WERI-Rb-1 (cell line): ENCODE measurements at regions not wholly inside any gene's neighbourhood (a gene's known extent, or its start where the extent isn't known, plus 50 kb on each side); places are given as distances from the start of the nearest gene placed in this dataset.

Experiments used
- DNase-seq: peaks from one replicate; pipeline ENCODE4 v3.0.0-alpha.2; 2020
- H3K27ac ChIP-seq: fragments of 250-450 bp; sonication (Bioruptor Pico); 2 replicates; pipeline ENCODE4 v1.5.1; 2020; ENCODE audit warnings: mild to moderate bottlenecking, moderate library complexity
- H3K27me3 ChIP-seq: fragments of 250-450 bp; sonication (Bioruptor Pico); 2 replicates; pipeline ENCODE4 v1.5.1; 2021; ENCODE audit warnings: mild to moderate bottlenecking, low read depth, moderate library complexity; ENCODE audit not compliant: insufficient read depth, severe bottlenecking
- H3K36me3 ChIP-seq: fragments of 250-450 bp; sonication (Bioruptor Pico); 2 replicates; pipeline ENCODE4 v1.5.1; 2020; ENCODE audit warnings: mild to moderate bottlenecking, moderate library complexity
- H3K4me3 ChIP-seq: 2 replicates; pipeline ENCODE4 v1.5.1; 2011; ENCODE audit warnings: low read depth, mild to moderate bottlenecking, control low read depth, low read length
- H3K9me3 ChIP-seq: fragments of 250-450 bp; sonication (Bioruptor Pico); 2 replicates; pipeline ENCODE4 v1.5.1; 2021; ENCODE audit warnings: mild to moderate bottlenecking, moderate library complexity; ENCODE audit not compliant: severe bottlenecking
- CTCF ChIP-seq: IDR thresholded peaks from 2 replicates; pipeline ENCODE4 v1.5.1; 2011; ENCODE audit warnings: low read depth, mild to moderate bottlenecking, control low read depth, inconsistent platforms, low read length

GRCh38 chr11:70833011-70833410 lies 419.4 kb downstream of the SHANK2 start:
- no peak overlapping the region for H3K4me3 ChIP-seq
- H3K27ac ChIP-seq = no peak overlapping the region
- no peaks in the 10 kb centered on the region for H3K36me3 ChIP-seq
- H3K9me3 ChIP-seq = no peaks in the 10 kb centered on the region
- H3K27me3 ChIP-seq = no peaks in the 10 kb centered on the region
- no peak for DNase-seq
- TF ChIP-seq CTCF = no peak

GRCh38 chr11:70833554-70833953 lies 418.8 kb downstream of the SHANK2 start:
- no peaks in the 10 kb centered on the region for H3K36me3 ChIP-seq
- no peak for TF ChIP-seq CTCF
- DNase-seq = no peak
- H3K9me3 ChIP-seq = no peaks in the 10 kb centered on the region
- no peak overlapping the region for H3K4me3 ChIP-seq
- H3K27ac ChIP-seq = no peak overlapping the region
- no peaks in the 10 kb centered on the region for H3K27me3 ChIP-seq

GRCh38 chr11:70834277-70834940 lies 418.0 kb downstream of the SHANK2 start:
- Histone ChIP-seq H3K4me3 (no peak overlapping the region), H3K27ac (no peak overlapping the region), H3K27me3 (no peaks in the 10 kb centered on the region), H3K9me3 (no peaks in the 10 kb centered on the region), H3K36me3 (no peaks in the 10 kb centered on the region)
- no peak for TF ChIP-seq CTCF
- DNase-seq = no peak

- H3K27me3 ChIP-seq = no peaks in the 10 kb centered on the region
- no peak for DNase-seq
- H3K4me3 ChIP-seq = no peak overlapping the region
- H3K36me3 ChIP-seq = no peaks in the 10 kb centered on the region
- H3K9me3 ChIP-seq = no peaks in the 10 kb centered on the region
- no peak overlapping the region for H3K27ac ChIP-seq
- TF ChIP-seq CTCF = no peak
Observed at GRCh38 chr11:70834984-70835560, 417.3 kb downstream of the SHANK2 start.

GRCh38 chr11:70836071-70836470 lies 416.3 kb downstream of the SHANK2 start:
- Histone ChIP-seq H3K9me3 (no peaks in the 10 kb centered on the region), H3K27me3 (no peaks in the 10 kb centered on the region), H3K4me3 (no peak overlapping the region), H3K27ac (no peak overlapping the region), H3K36me3 (no peaks in the 10 kb centered on the region)
- no peak for TF ChIP-seq CTCF
- DNase-seq = no peak

GRCh38 chr11:70838198-70838597 lies 414.2 kb downstream of the SHANK2 start:
- Histone ChIP-seq H3K27ac (no peak overlapping the region), H3K27me3 (no peaks in the 10 kb centered on the region), H3K36me3 (no peaks in the 10 kb centered on the region), H3K9me3 (no peaks in the 10 kb centered on the region), H3K4me3 (no peak overlapping the region)
- no peak for DNase-seq
- TF ChIP-seq CTCF = no peak
